DND-41 (cell line): ENCODE measurements at regions not wholly inside any gene's neighbourhood (a gene's known extent, or its start where the extent isn't known, plus 50 kb on each side); places are given as distances from the start of the nearest gene placed in this dataset.

Source experiments
- CTCF ChIP-seq: IDR thresholded peaks from 2 replicates; pipeline ENCODE4 v1.5.1; 2012; ENCODE audit warnings: borderline replicate concordance, low read length, moderate library complexity, mild to moderate bottlenecking; ENCODE audit not compliant: poor library complexity, severe bottlenecking; ENCODE audit errors: extremely low read depth
- EZH2 ChIP-seq: IDR thresholded peaks from 3 replicates; pipeline ENCODE4 v1.6.1; 2012; ENCODE audit warnings: borderline replicate concordance, low read depth, mild to moderate bottlenecking, moderate library complexity, low read length, inconsistent platforms; ENCODE audit not compliant: severe bottlenecking

DNA sequence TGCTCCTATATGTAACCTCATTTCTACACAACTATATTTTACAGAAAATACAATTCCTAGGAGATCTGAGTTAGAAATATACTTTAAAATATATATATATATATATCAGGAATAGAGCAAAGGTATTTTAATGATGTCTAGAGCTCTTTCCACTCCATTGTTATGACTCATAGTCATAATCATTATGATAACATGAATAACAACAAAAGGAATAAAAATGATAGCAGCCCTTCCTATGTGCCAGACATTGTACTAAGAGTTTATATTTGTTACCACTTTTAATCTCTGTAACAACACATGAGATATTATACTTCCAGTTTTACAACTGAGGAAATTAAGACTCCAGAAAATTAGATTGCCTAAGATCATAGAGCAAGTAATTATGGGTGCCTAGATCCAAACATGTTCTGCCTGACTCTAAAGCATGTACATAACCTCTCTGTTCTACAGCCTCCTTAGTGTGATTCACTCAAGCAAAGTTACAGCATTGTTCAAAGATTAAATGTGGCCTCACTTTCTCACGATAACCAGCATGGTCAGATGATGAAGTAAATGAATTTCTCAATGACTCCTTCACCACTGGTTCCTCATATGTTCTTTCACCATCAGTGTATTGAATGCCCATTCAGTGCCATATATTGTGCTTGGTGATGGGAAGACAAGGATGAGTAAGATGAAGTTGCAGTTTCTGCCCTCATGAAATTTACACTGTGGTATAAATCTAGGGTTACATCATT is 452.1 kb downstream of the EFNA5 start:
- TF ChIP-seq CTCF (no peak), EZH2 (no peak)
